ENCODE measurements at regions not wholly inside any gene's neighbourhood (a gene's known extent, or its start where the extent isn't known, plus 50 kb on each side); places are given as distances from the start of the nearest gene placed in this dataset.

GRCh38 chr11:80010536-80010935 lies 569.7 kb upstream of the TENM4 start:
- TF ChIP-seq CTCF (conservative IDR thresholded peaks at IDR 0.05; ENCODE audit: low read depth, low read length) (no peak), EZH2 (IDR thresholded peaks at IDR 0.05; ENCODE audit: low read length, unreplicated experiment) (no peak), EZH2phosphoT487 (IDR thresholded peaks at IDR 0.05; ENCODE audit: borderline replicate concordance, low read length) (no peak)

All from PC-3 (cell line).